HepG2 (cell line): ENCODE measurements at regions not wholly inside any gene's neighbourhood (a gene's known extent, or its start where the extent isn't known, plus 50 kb on each side); places are given as distances from the start of the nearest gene placed in this dataset.

Experiments
- ATAC-seq: fragments of 200-7000 bp; cut with Tn5 transposase; 3 replicates; pipeline ENCODE4 v1.9.1; 2020; ENCODE audit warnings: mild to moderate bottlenecking, moderate library complexity
- BruUV-seq: library from RNA; stranded (reverse); fragments of 400-500 nt; replicated peaks from 2 replicates; lab custom pipeline; 2021; lab: Mats Ljungman, UMichigan
- CTCF ChIA-PET: fragments of 300-600 bp; formaldehyde crosslinking; extraction: SDS; loops from one replicate; lab custom pipeline; 2021; ENCODE audit warnings: low total read pairs, inconsistent platforms, low intra/inter-chr PET ratio; lab: Yijun Ruan, JAX
- POLR2A ChIA-PET: fragments of 350-600 bp; sonication (Branson Sonifier 250); formaldehyde crosslinking; loops from one replicate; lab custom pipeline; 2020; ENCODE audit warnings: antibody characterized with exemption, inconsistent platforms; lab: Yijun Ruan, JAX
- DNase-seq: peaks from one replicate; pipeline ENCODE4 v3.0.0-alpha.2; 2015; ENCODE audit warnings: low spot score
- FAIRE-seq: peaks from 3 replicates; lab custom pipeline; 2011; peaks lifted over from hg19 to GRCh38; lab: Jason Lieb, UNC
- H2AFZ ChIP-seq: one replicate; pipeline ENCODE4 v1.6.1; 2011; ENCODE audit warnings: low read length, inconsistent platforms
- H3K27ac ChIP-seq: fragments of 300-600 bp; 3 replicates; pipeline ENCODE4 v1.8.0; 2011; ENCODE audit warnings: mixed run types, mild to moderate bottlenecking, mixed read lengths, low read length, inconsistent platforms; ENCODE audit not compliant: insufficient read depth; ENCODE audit errors: extremely low read length
- H3K27me3 ChIP-seq, 2 experiments: fragments of 200-600 bp in 1 of 2; 2 replicates in 1 of 2; 3 replicates in 1 of 2; pipeline versions ENCODE4 v1.6.0 to v1.8.0; 2011; ENCODE audit warnings: low read length in 2 of 2, mild to moderate bottlenecking in 2 of 2, moderate library complexity in 2 of 2, inconsistent platforms in 1 of 2; ENCODE audit not compliant: insufficient read depth in 2 of 2, control insufficient read depth in 1 of 2
- H3K36me3 ChIP-seq, 2 experiments: fragments of 200-600 bp in 1 of 2; replicated peaks in 1 of 2; 2 replicates in 1 of 2; 3 replicates in 1 of 2; pipeline versions ENCODE4 v1.5.1 to v1.8.0; 2011; ENCODE audit warnings: low read length in 2 of 2, inconsistent platforms in 1 of 2; ENCODE audit not compliant: insufficient read depth in 2 of 2, control insufficient read depth in 1 of 2
- H3K4me1 ChIP-seq: 2 replicates; pipeline ENCODE4 v1.5.1; 2012; ENCODE audit warnings: low read length, inconsistent platforms; ENCODE audit not compliant: insufficient read depth
- H3K4me2 ChIP-seq: 2 replicates; pipeline ENCODE4 v1.6.0; 2011; ENCODE audit warnings: low read depth, low read length, inconsistent platforms
- H3K4me3 ChIP-seq, 3 experiments: fragments of 200-600 bp in 1 of 3; sonication (generic), shearing (Covaris generic) in 1 of 3; replicated peaks in 1 of 3; 2 replicates each; pipeline ENCODE4 v1.5.1; 2011 to 2016; ENCODE audit warnings: low read length in 3 of 3, inconsistent platforms in 2 of 3, low read depth in 2 of 3, mild to moderate bottlenecking in 2 of 3, control low read depth in 1 of 3, mixed read lengths in 1 of 3; ENCODE audit not compliant: insufficient read depth in 1 of 3
- H3K79me2 ChIP-seq: one replicate; pipeline ENCODE4 v1.6.1; 2011; ENCODE audit warnings: low read length, inconsistent platforms; ENCODE audit not compliant: insufficient read depth
- H3K9ac ChIP-seq: 2 replicates; pipeline ENCODE4 v1.6.0; 2011; ENCODE audit warnings: mild to moderate bottlenecking, low read depth, low read length, inconsistent platforms; ENCODE audit not compliant: insufficient read depth
- H3K9me3 ChIP-seq: 2 replicates; pipeline ENCODE4 v1.5.1; 2012; ENCODE audit warnings: mild to moderate bottlenecking, low read length
- H4K20me1 ChIP-seq: 2 replicates; pipeline ENCODE4 v1.6.0; 2011; ENCODE audit warnings: inconsistent platforms, mild to moderate bottlenecking, low read length, moderate library complexity; ENCODE audit not compliant: insufficient read depth
- CREB1 ChIP-seq, 2 experiments: fragments of 450-650 bp in 1 of 2; IDR thresholded peaks; 2 replicates each; pipeline ENCODE4 v1.6.1; 2016 to 2017; ENCODE audit warnings: control low read depth in 1 of 2, mild to moderate bottlenecking in 1 of 2, missing compliant biosample characterization in 1 of 2, missing genetic modification characterization in 1 of 2
- CREM ChIP-seq, 2 experiments: sonication (generic) in 1 of 2; formaldehyde crosslinking in 1 of 2; IDR thresholded peaks; 2 replicates each; pipeline versions ENCODE4 v1.4.0 to v1.6.1; 2016 to 2020; ENCODE audit warnings: antibody characterized with exemption in 1 of 2, mild to moderate bottlenecking in 1 of 2, missing genetic modification reagents in 1 of 2
- GLMP ChIP-seq: sonication (generic); formaldehyde crosslinking; IDR thresholded peaks from 2 replicates; pipeline ENCODE4 v1.9.0; 2021; ENCODE audit warnings: missing genetic modification reagents, mild to moderate bottlenecking, borderline replicate concordance
- HOXD1 ChIP-seq: sonication (generic); formaldehyde crosslinking; IDR thresholded peaks from 2 replicates; pipeline ENCODE4 v1.5.0; 2020; ENCODE audit warnings: missing genetic modification reagents
- MIER3 ChIP-seq: IDR thresholded peaks from 2 replicates; pipeline ENCODE4 v1.6.1; 2016; ENCODE audit warnings: missing compliant biosample characterization, borderline replicate concordance
- REXO4 ChIP-seq: sonication (generic); formaldehyde crosslinking; IDR thresholded peaks from 2 replicates; pipeline ENCODE4 v1.8.0; 2022; ENCODE audit warnings: missing genetic modification reagents, mild to moderate bottlenecking, borderline replicate concordance
- SATB2 ChIP-seq: sonication (generic); formaldehyde crosslinking; IDR thresholded peaks from 2 replicates; pipeline ENCODE4 v1.5.0; 2020; ENCODE audit warnings: missing genetic modification reagents
- SP140L ChIP-seq: sonication (generic); formaldehyde crosslinking; IDR thresholded peaks from 2 replicates; pipeline ENCODE4 v1.4.0; 2020; ENCODE audit warnings: missing genetic modification reagents, borderline replicate concordance
- SRSF9 ChIP-seq: fragments of 200-400 bp; formaldehyde crosslinking; IDR thresholded peaks from 2 replicates; pipeline ENCODE4 v1.6.1; 2018; ENCODE audit warnings: borderline replicate concordance, mild to moderate bottlenecking, low read depth, low read length; ENCODE audit not compliant: insufficient read depth, poor library complexity, severe bottlenecking
- STAT6 ChIP-seq: sonication (generic); formaldehyde crosslinking; IDR thresholded peaks from 2 replicates; pipeline ENCODE4 v1.4.0; 2020; ENCODE audit warnings: missing genetic modification reagents, mild to moderate bottlenecking, borderline replicate concordance
- XBP1 ChIP-seq: sonication (generic); formaldehyde crosslinking; IDR thresholded peaks from 2 replicates; pipeline ENCODE4 v1.5.0; 2020; ENCODE audit warnings: missing genetic modification reagents
- ZNF101 ChIP-seq: sonication (generic); formaldehyde crosslinking; IDR thresholded peaks from 2 replicates; pipeline ENCODE4 v1.4.0; 2020; ENCODE audit warnings: mild to moderate bottlenecking, low read depth, missing genetic modification reagents, borderline replicate concordance
- ZNF550 ChIP-seq: sonication (generic); formaldehyde crosslinking; IDR thresholded peaks from 2 replicates; pipeline ENCODE4 v1.4.0; 2020; ENCODE audit warnings: mild to moderate bottlenecking, missing genetic modification reagents, borderline replicate concordance
- ZUFSP ChIP-seq: sonication (generic); formaldehyde crosslinking; IDR thresholded peaks from 2 replicates; pipeline ENCODE4 v1.9.0; 2021; ENCODE audit warnings: missing genetic modification reagents, mild to moderate bottlenecking, borderline replicate concordance
- WGBS: methylation state at CpG from one replicate; pipeline ENCODE4 v1.1.6; 2017; ENCODE audit warnings: low lambda C conversion rate; 5-methylcytosine and 5-hydroxymethylcytosine counted together
- in situ Hi-C: cut with HindIII; loops from 2 replicates; pipeline ENCODE4 v1.10.0; 2017; ENCODE audit warnings: low pct_unique_long_range_greater_than_20kb; ENCODE audit not compliant: extremely low pct_ligation_motif_present
- intact Hi-C: fragments of 100-400 bp; cut with micrococcal nuclease; formaldehyde crosslinking; loops from one replicate; pipeline ENCODE4 v1.10.0; 2022; ENCODE audit not compliant: unreplicated experiment
- TF ChIP-seq, protein P1 (sequence below): sonication (generic); formaldehyde crosslinking; IDR thresholded peaks from 2 replicates; pipeline ENCODE4 v1.4.0; 2020; ENCODE audit warnings: mild to moderate bottlenecking, low read depth, missing genetic modification reagents
- TF ChIP-seq, protein P2 (sequence below): sonication (generic); formaldehyde crosslinking; IDR thresholded peaks from 2 replicates; pipeline ENCODE4 v1.4.0; 2020; ENCODE audit warnings: missing genetic modification reagents

- Histone ChIP-seq H4K20me1 (no peaks in the 10 kb centered on the region), H3K4me2 (no peak overlapping the region), H3K9ac (no peak overlapping the region), H3K4me1 (no peaks in the 10 kb centered on the region), H3K4me3 (no peak overlapping the region), H3K79me2 (no peaks in the 10 kb centered on the region), H3K9me3 (peaks cover 78% of the 10 kb centered on the region), H3K27ac (no peak overlapping the region), H3K36me3 (no peaks in the 10 kb centered on the region), H3K27me3 (no peaks in the 10 kb centered on the region), H2AFZ (no peak overlapping the region)
- DNase-seq (no peak), FAIRE-seq (no peak), ATAC-seq (no peak)
- CTCF ChIA-PET, result no interaction called here
- POLR2A ChIA-PET, result no interaction called here
- no TSS peak for BruUV-seq
- in situ Hi-C loops (no loop called here), intact Hi-C loops (no loop called here)
- 20% methylated on average over 2 of the region's 2 CpGs for WGBS
- TF ChIP-seq, protein P1, sequence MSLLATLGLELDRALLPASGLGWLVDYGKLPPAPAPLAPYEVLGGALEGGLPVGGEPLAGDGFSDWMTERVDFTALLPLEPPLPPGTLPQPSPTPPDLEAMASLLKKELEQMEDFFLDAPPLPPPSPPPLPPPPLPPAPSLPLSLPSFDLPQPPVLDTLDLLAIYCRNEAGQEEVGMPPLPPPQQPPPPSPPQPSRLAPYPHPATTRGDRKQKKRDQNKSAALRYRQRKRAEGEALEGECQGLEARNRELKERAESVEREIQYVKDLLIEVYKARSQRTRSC (CRISPR knock-in tag), result no peak
- TF ChIP-seq CREB1 (IDR thresholded peaks at IDR 0.05), result no peak
- no peak for TF ChIP-seq CREB1 (CRISPR knock-in tag; IDR thresholded peaks at IDR 0.05)
- TF ChIP-seq REXO4 (CRISPR knock-in tag), result no peak
- TF ChIP-seq GLMP (CRISPR knock-in tag), result no peak
- no peak for TF ChIP-seq SRSF9
- TF ChIP-seq, protein P2, sequence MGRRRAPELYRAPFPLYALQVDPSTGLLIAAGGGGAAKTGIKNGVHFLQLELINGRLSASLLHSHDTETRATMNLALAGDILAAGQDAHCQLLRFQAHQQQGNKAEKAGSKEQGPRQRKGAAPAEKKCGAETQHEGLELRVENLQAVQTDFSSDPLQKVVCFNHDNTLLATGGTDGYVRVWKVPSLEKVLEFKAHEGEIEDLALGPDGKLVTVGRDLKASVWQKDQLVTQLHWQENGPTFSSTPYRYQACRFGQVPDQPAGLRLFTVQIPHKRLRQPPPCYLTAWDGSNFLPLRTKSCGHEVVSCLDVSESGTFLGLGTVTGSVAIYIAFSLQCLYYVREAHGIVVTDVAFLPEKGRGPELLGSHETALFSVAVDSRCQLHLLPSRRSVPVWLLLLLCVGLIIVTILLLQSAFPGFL (CRISPR knock-in tag), result no peak
- TF ChIP-seq XBP1, result no peak
- TF ChIP-seq SP140L (CRISPR knock-in tag), result no peak
- TF ChIP-seq CREM (IDR thresholded peaks at IDR 0.05), result no peak
- no peak for TF ChIP-seq CREM (CRISPR knock-in tag; IDR thresholded peaks at IDR 0.05)
- TF ChIP-seq STAT6 (CRISPR knock-in tag), result no peak
- no peak for TF ChIP-seq ZNF101 (CRISPR knock-in tag)
- TF ChIP-seq ZUFSP (CRISPR knock-in tag), result no peak
- TF ChIP-seq HOXD1 (CRISPR knock-in tag), result no peak
- TF ChIP-seq ZNF550 (CRISPR knock-in tag), result no peak
- TF ChIP-seq SATB2 (CRISPR knock-in tag), result no peak
- TF ChIP-seq MIER3 (CRISPR knock-in tag), result no peak
These were observed 183.2 kb upstream of the TUSC1 start for GRCh38 chr9:25861421-25861820.
